Kidney epithelial cell (primary cell): ENCODE measurements at regions not wholly inside any gene's neighbourhood (a gene's known extent, or its start where the extent isn't known, plus 50 kb on each side); places are given as distances from the start of the nearest gene placed in this dataset.

Experiments
- DNase-seq: peaks from one replicate; pipeline ENCODE4 v3.0.0-alpha.2; 2010; ENCODE audit warnings: low read depth
- H3K27me3 ChIP-seq: 2 replicates; pipeline ENCODE4 v1.6.0; 2011; ENCODE audit warnings: low read length; ENCODE audit not compliant: control insufficient read depth, insufficient read depth
- H3K36me3 ChIP-seq: 2 replicates; pipeline ENCODE4 v1.5.1; 2011; ENCODE audit warnings: low read length; ENCODE audit not compliant: control insufficient read depth, insufficient read depth
- H3K4me3 ChIP-seq: 2 replicates; pipeline ENCODE4 v1.5.1; 2011; ENCODE audit warnings: low read depth, mild to moderate bottlenecking, control low read depth, low read length
- CTCF ChIP-seq: IDR thresholded peaks from 2 replicates; pipeline ENCODE4 v1.5.1; 2011; ENCODE audit warnings: mild to moderate bottlenecking, moderate library complexity, low read length, control low read depth, inconsistent platforms; ENCODE audit not compliant: insufficient read depth, poor library complexity, severe bottlenecking

- Histone ChIP-seq H3K27me3 (no peaks in the 10 kb centered on the region), H3K36me3 (no peaks in the 10 kb centered on the region), H3K4me3 (no peak overlapping the region)
- no peak for TF ChIP-seq CTCF
- DNase-seq = no peak
Observed at GRCh38 chr10:46235705-46236545, 50.9 kb upstream of the ANTXRL start.

- H3K36me3 ChIP-seq = no peaks in the 10 kb centered on the region
- no peak for TF ChIP-seq CTCF
- H3K4me3 ChIP-seq = no peak overlapping the region
- H3K27me3 ChIP-seq = no peaks in the 10 kb centered on the region
- no peak for DNase-seq
Observed at GRCh38 chr10:46236546-46236887, 50.3 kb upstream of the ANTXRL start.

- Histone ChIP-seq H3K36me3 (no peaks in the 10 kb centered on the region), H3K27me3 (no peaks in the 10 kb centered on the region), H3K4me3 (no peak overlapping the region)
- no peak for DNase-seq
- no peak for TF ChIP-seq CTCF
Observed at GRCh38 chr10:46236941-46237681, 49.7 kb upstream of the ANTXRL start.
